Uterus (tissue), 2 donors: ENCODE measurements at regions not wholly inside any gene's neighbourhood (a gene's known extent, or its start where the extent isn't known, plus 50 kb on each side); places are given as distances from the start of the nearest gene placed in this dataset.

ENCODE experiments used
- POLR2A ChIP-seq, 2 donors: fragments of 450-650 bp; IDR thresholded peaks; one replicate each; pipeline ENCODE4 v1.6.1; 2016; ENCODE audit warnings: antibody characterized with exemption in 2 of 2, mild to moderate bottlenecking in 1 of 2, moderate library complexity in 1 of 2
- TF ChIP-seq, protein P1 (sequence below), 4 experiments: fragments of 200-600 bp in 2 of 4; fragments of 450-650 bp in 2 of 4; sonication (generic) in 2 of 4; IDR thresholded peaks; one replicate each; pipeline ENCODE4 v1.5.1; 2016 to 2019; ENCODE audit warnings: antibody characterized with exemption in 4 of 4, mild to moderate bottlenecking in 2 of 4, moderate library complexity in 1 of 4

DNA sequence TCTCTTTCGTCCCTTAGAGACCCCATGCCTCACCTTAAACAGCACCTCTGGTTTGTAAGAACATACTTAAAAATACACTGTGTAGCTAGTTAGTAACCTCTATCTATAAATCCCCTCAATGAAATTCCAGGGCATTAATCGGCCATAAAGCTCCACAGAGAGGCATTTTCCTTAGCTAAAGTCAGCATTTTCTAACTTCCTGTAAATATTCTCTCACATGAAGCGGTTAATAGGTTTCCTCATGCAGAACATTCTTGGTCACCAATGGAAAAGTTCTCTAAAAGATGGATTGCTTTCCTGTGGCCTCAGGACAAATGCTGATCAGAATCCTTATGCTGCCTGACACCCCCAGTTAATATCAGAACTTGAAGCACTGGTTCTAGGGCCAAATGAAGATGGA lies 248.6 kb upstream of the BOD1L1 start:
- TF ChIP-seq, protein P1, sequence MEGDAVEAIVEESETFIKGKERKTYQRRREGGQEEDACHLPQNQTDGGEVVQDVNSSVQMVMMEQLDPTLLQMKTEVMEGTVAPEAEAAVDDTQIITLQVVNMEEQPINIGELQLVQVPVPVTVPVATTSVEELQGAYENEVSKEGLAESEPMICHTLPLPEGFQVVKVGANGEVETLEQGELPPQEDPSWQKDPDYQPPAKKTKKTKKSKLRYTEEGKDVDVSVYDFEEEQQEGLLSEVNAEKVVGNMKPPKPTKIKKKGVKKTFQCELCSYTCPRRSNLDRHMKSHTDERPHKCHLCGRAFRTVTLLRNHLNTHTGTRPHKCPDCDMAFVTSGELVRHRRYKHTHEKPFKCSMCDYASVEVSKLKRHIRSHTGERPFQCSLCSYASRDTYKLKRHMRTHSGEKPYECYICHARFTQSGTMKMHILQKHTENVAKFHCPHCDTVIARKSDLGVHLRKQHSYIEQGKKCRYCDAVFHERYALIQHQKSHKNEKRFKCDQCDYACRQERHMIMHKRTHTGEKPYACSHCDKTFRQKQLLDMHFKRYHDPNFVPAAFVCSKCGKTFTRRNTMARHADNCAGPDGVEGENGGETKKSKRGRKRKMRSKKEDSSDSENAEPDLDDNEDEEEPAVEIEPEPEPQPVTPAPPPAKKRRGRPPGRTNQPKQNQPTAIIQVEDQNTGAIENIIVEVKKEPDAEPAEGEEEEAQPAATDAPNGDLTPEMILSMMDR (IDR thresholded peaks at IDR 0.05) = no peak
- TF ChIP-seq POLR2A (IDR thresholded peaks at IDR 0.05) = no peak
